ENCODE measurements at regions not wholly inside any gene's neighbourhood (a gene's known extent, or its start where the extent isn't known, plus 50 kb on each side); places are given as distances from the start of the nearest gene placed in this dataset.

GRCh38 chr7:131225619-131226513 lies 101.8 kb upstream of the MKLN1 start:
- CTCF ChIA-PET = no interaction called here
- Histone ChIP-seq H3K27ac (ENCODE audit: extremely low read depth, low read depth, low read length) (no peak overlapping the region), H3K4me1 (ENCODE audit: control insufficient read depth, insufficient read depth, low read length) (no peaks in the 10 kb centered on the region)

DNA sequence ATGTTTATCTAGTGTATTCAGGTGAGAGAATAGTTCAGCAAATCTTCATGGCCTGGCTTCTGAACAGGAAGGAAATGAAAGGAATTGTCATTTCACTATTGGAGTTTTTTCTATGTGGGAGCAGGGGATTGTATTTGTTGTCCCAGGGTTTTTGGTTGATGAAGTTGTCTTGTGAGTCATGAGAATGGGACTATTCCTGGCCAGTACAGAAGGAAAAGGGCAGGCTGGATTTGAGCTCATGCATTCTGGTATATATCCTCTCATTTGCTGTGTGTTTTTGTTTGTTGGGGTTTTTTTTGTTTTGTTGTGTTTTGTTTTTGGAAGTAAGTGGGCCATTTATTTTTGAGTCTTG lies 101.2 kb upstream of the MKLN1 start:
- no peaks in the 10 kb centered on the region for H3K36me3 ChIP-seq (ENCODE audit: control insufficient read depth in 2 of 2, insufficient read depth in 1 of 2, low read length in 2 of 2)
- ChIA-PET POLR2A (no interaction called here), CTCF (interaction anchor here (0.7 kb wide), 1 partner anchor 10 kb away, joined by 4 read pairs; no protein-coding TSS in a partner anchor)
- no peak overlapping the region for H3K4me3 ChIP-seq (ENCODE audit: low read depth, low read length)
- no peaks in the 10 kb centered on the region for H3K9me3 ChIP-seq (ENCODE audit: control insufficient read depth, insufficient read depth, low read depth, low read length)
- H3K27ac ChIP-seq (ENCODE audit: extremely low read depth, low read depth, low read length) = no peak overlapping the region
- no peak for TF ChIP-seq ZNF514 (tag by site-specific recombination; IDR thresholded peaks at IDR 0.05)
- TF ChIP-seq ZNF701 (tag by site-specific recombination; IDR thresholded peaks at IDR 0.05) = no peak
- no peak for TF ChIP-seq ZNF37A (tag by site-specific recombination; IDR thresholded peaks at IDR 0.05)
- no peak for TF ChIP-seq ZNF302 (tag by site-specific recombination; IDR thresholded peaks at IDR 0.05; ENCODE audit: low read depth)
- no peaks in the 10 kb centered on the region for H3K4me1 ChIP-seq (ENCODE audit: control insufficient read depth, insufficient read depth, low read length)

More at GRCh38 chr7:131225619-131226513, 101.8 kb upstream of the MKLN1 start:
- TF ChIP-seq ZNF830 (tag by site-specific recombination; IDR thresholded peaks at IDR 0.05; ENCODE audit: low read depth) = no peak
- no peak for TF ChIP-seq KLF9 (tag by site-specific recombination; IDR thresholded peaks at IDR 0.05; ENCODE audit: low read depth)
- TF ChIP-seq ZNF664 (tag by site-specific recombination; IDR thresholded peaks at IDR 0.05) = no peak
- no peak for TF ChIP-seq GFI1B (tag by site-specific recombination; IDR thresholded peaks at IDR 0.05)
- TF ChIP-seq ZNF514 (tag by site-specific recombination; IDR thresholded peaks at IDR 0.05) = no peak
- no peak for TF ChIP-seq MYNN (tag by site-specific recombination; IDR thresholded peaks at IDR 0.05; ENCODE audit: borderline replicate concordance)
- no peak for TF ChIP-seq ZNF354C (tag by site-specific recombination; IDR thresholded peaks at IDR 0.05; ENCODE audit: borderline replicate concordance, low read depth)
- TF ChIP-seq ZNF777 (tag by site-specific recombination; IDR thresholded peaks at IDR 0.05; ENCODE audit: borderline replicate concordance) = no peak
- TF ChIP-seq ZNF37A (tag by site-specific recombination; IDR thresholded peaks at IDR 0.05) = no peak
- TF ChIP-seq KLF17 (tag by site-specific recombination; IDR thresholded peaks at IDR 0.05) = no peak
- TF ChIP-seq BCL11A (tag by site-specific recombination; IDR thresholded peaks at IDR 0.05; ENCODE audit: low read depth) = no peak
- no peak overlapping the region for H3K4me3 ChIP-seq (ENCODE audit: low read depth, low read length)
- no peaks in the 10 kb centered on the region for H3K9me3 ChIP-seq (ENCODE audit: control insufficient read depth, insufficient read depth, low read depth, low read length)
- POLR2A ChIA-PET = no interaction called here
- H3K36me3 ChIP-seq (ENCODE audit: control insufficient read depth in 2 of 2, insufficient read depth in 1 of 2, low read length in 2 of 2) = no peaks in the 10 kb centered on the region

DNA sequence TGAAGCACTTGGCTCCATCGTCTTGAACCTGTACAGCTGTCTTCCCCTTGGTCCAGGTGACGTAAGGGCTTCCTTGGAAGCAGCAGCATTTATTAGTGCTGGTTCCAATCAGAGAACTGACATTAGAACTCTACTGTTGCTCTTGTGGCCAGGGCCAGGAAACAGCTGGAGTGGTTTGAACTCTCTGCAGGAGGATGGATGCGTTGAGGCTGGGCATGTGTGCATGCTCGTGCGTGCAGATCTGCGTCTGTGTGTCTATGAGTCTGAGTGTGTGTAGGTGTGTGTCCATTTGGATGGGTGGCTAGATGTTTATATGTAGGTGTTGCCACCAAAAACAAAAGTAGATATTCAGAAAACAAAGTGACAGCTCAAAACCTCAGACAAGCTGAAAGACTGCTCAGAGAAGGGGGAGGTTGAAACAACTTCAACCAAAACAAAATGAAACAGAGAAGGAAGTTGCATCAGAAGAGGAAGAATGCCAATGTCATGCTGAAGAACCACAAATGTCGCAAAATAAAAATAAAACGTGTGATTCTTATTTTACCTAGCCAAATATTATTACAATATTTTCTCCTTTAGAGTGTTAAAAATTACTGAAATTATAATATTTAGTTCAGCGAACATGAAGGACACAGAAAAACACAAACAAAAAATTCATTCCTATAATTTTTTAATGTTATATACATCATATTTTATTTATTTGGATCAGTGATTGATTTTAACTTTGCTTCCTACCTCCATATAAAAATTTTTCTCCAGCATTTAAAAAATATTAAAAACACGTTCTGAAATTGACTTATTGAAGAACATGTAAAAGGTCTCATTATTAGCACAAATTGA lies 96.1 kb upstream of the MKLN1 start:
- ChIA-PET POLR2A (no interaction called here), CTCF (no interaction called here)
- no peaks in the 10 kb centered on the region for H3K9me3 ChIP-seq (ENCODE audit: control insufficient read depth, insufficient read depth, low read depth, low read length)
- no peaks in the 10 kb centered on the region for H3K4me1 ChIP-seq (ENCODE audit: control insufficient read depth, insufficient read depth, low read length)
- no peaks in the 10 kb centered on the region for H3K36me3 ChIP-seq (ENCODE audit: control insufficient read depth in 2 of 2, insufficient read depth in 1 of 2, low read length in 2 of 2)
- H3K27ac ChIP-seq (ENCODE audit: extremely low read depth, low read depth, low read length) = no peak overlapping the region
- H3K4me3 ChIP-seq (ENCODE audit: low read depth, low read length) = no peak overlapping the region
- TF ChIP-seq ZNF624 (tag by site-specific recombination; IDR thresholded peaks at IDR 0.05) = no peak
- TF ChIP-seq ZNF26 (tag by site-specific recombination; IDR thresholded peaks at IDR 0.05) = no peak
- TF ChIP-seq, protein P1, sequence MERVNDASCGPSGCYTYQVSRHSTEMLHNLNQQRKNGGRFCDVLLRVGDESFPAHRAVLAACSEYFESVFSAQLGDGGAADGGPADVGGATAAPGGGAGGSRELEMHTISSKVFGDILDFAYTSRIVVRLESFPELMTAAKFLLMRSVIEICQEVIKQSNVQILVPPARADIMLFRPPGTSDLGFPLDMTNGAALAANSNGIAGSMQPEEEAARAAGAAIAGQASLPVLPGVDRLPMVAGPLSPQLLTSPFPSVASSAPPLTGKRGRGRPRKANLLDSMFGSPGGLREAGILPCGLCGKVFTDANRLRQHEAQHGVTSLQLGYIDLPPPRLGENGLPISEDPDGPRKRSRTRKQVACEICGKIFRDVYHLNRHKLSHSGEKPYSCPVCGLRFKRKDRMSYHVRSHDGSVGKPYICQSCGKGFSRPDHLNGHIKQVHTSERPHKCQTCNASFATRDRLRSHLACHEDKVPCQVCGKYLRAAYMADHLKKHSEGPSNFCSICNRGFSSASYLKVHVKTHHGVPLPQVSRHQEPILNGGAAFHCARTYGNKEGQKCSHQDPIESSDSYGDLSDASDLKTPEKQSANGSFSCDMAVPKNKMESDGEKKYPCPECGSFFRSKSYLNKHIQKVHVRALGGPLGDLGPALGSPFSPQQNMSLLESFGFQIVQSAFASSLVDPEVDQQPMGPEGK (tag by site-specific recombination; IDR thresholded peaks at IDR 0.05) = no peak
- no peak for TF ChIP-seq ZNF221 (tag by site-specific recombination; IDR thresholded peaks at IDR 0.05; ENCODE audit: borderline replicate concordance)
- TF ChIP-seq ZFP37 (tag by site-specific recombination; IDR thresholded peaks at IDR 0.05) = no peak
- TF ChIP-seq ZFHX2 (tag by site-specific recombination; conservative IDR thresholded peaks at IDR 0.05) = no peak; the same call in 1 of the 2 replicates
- no peak for TF ChIP-seq ZNF501 (tag by site-specific recombination; IDR thresholded peaks at IDR 0.05)
- no peak for TF ChIP-seq BCL11B (tag by site-specific recombination; IDR thresholded peaks at IDR 0.05; ENCODE audit: low read depth)
- TF ChIP-seq ZNF529 (tag by site-specific recombination; IDR thresholded peaks at IDR 0.05; ENCODE audit: insufficient replicate concordance) = no peak
- TF ChIP-seq ZNF707 (tag by site-specific recombination; IDR thresholded peaks at IDR 0.05) = no peak
- no peak for TF ChIP-seq GLI2 (tag by site-specific recombination; IDR thresholded peaks at IDR 0.05; ENCODE audit: borderline replicate concordance, low read depth)

Data from HEK293 (cell line).